GM12872 (cell line): ENCODE measurements at regions not wholly inside any gene's neighbourhood (a gene's known extent, or its start where the extent isn't known, plus 50 kb on each side); places are given as distances from the start of the nearest gene placed in this dataset.

Experiments
- CTCF ChIP-seq: IDR thresholded peaks from 3 replicates; pipeline ENCODE4 v1.5.1; 2011; ENCODE audit warnings: low read depth, mild to moderate bottlenecking, low read length, moderate library complexity; ENCODE audit not compliant: insufficient read depth

DNA sequence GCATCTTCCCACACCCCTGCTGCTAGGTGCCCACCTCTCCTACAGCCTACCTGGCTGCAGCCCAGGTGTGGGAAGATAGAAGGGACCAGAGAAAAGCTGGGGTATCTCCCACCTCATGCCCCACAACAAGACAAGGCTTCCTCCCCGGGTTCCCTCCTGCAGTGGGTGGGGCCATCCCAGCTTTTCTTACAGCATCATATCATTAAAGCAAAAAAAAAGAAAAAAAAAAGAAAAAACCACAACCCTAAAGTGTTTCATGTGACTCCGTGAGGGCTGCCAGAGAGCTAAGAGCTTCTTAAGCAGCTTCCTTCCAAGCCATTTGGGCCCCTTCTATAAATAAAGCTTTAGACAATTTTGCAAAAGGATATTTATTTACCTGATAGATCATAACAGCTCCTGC is 455.4 kb upstream of the TSHZ3 start:
- TF ChIP-seq CTCF = no peak

DNA sequence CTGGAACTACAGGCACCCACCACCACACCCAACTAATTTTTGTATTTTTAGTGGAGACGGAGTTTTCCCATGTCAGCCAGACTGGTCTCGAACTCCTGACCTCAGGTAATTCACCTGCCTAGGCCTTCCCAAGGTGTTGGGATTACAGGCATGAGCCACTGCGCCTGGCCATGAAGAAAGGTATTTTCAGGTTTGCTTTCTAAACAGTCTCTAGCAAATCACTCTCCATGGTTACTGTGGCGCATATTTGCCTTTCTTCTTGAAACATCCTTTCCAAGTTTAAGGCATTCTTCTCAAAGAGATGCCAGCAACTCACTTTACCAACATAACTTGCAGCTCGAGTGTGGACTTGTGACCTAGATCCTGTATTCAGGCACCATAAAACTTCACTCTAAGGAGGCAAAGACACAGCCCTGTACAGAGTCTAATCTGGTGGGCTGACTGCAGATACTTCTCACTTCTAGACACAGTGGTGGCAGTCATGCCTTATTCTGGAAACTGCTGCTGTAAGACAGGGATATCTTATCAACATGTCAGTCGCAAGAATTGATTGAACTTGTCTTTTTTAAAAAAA is 461.4 kb upstream of the TSHZ3 start:
- no peak for TF ChIP-seq CTCF

GRCh38 chr19:31817971-31818797 is 468.9 kb upstream of the TSHZ3 start:
- no peak for TF ChIP-seq CTCF

DNA sequence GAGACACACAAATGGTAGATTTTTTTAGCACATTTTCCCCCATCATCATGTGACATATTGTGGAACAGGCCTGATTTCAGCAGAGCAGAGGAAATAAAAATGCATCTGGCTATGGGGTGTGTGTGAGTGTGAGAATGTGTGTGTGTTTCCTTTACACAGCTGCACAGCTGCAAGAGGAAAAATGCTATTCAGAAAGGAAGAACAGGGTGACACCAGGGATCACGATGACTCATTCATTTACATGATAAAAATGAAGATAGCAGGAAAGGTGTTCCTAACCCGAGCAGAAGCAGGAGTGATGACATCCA is 469.5 kb upstream of the TSHZ3 start:
- TF ChIP-seq CTCF = no peak

GRCh38 chr19:31819837-31820236 is 470.6 kb upstream of the TSHZ3 start:
- no peak for TF ChIP-seq CTCF

DNA sequence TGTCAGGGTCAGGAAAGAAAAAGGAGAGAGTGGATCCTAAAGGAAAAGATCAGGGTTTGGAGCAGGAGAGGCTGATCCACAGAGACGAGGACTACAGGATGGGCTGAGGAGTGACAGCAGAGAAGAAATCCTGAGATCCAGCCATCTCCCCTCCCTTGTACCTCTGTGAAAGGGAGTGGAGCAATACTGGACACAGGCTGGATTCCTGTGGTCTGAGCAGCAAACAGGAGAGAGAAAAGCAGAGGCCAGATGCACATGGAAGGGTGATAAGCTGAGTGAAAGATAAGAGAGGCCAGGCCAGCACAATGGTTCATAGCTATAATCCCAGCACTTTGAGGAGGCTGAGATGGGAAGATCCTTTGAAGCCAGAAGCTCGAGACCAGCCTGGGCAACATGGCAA is 472.1 kb upstream of the TSHZ3 start:
- TF ChIP-seq CTCF = no peak

- no peak for TF ChIP-seq CTCF
Observed at GRCh38 chr19:31825134-31826094, 476.2 kb upstream of the TSHZ3 start.
